ENCODE measurements at regions not wholly inside any gene's neighbourhood (a gene's known extent, or its start where the extent isn't known, plus 50 kb on each side); places are given as distances from the start of the nearest gene placed in this dataset.

DNA sequence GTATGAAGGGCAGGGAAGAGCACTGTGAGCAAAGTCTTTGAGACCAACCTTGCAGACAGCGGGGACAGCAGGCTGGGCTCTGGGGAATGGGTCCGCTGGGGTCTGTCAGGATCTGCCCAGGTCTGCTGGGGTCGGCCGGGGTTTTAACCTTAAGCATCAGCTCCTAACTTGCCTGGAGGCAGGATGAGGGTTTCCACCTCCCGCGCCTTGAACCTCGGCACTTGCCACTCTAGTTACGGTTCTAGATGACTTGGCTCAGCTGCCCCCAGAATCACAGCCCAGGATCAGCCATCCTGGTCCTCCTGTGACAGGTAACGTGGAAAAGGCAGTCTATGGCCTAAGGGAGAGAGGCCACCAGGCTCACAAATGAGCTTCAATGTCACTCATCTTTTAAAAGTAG lies 50.4 kb upstream of the CACUL1 start:
- H3K36me3 ChIP-seq: no peaks in the 10 kb centered on the region
- H3K4me1 ChIP-seq: no peaks in the 10 kb centered on the region
- H3K9me3 ChIP-seq (replicated peaks): no peaks in the 10 kb centered on the region
- H3K4me3 ChIP-seq: no peak overlapping the region
- intact Hi-C loops (cut with micrococcal nuclease): no loop called here
- H3K27me3 ChIP-seq (ENCODE audit: low read depth): peaks cover 7% of the 10 kb centered on the region
- H3K27ac ChIP-seq (replicated peaks): no peak overlapping the region
- no peak for DNase-seq
- TF ChIP-seq, protein P1, sequence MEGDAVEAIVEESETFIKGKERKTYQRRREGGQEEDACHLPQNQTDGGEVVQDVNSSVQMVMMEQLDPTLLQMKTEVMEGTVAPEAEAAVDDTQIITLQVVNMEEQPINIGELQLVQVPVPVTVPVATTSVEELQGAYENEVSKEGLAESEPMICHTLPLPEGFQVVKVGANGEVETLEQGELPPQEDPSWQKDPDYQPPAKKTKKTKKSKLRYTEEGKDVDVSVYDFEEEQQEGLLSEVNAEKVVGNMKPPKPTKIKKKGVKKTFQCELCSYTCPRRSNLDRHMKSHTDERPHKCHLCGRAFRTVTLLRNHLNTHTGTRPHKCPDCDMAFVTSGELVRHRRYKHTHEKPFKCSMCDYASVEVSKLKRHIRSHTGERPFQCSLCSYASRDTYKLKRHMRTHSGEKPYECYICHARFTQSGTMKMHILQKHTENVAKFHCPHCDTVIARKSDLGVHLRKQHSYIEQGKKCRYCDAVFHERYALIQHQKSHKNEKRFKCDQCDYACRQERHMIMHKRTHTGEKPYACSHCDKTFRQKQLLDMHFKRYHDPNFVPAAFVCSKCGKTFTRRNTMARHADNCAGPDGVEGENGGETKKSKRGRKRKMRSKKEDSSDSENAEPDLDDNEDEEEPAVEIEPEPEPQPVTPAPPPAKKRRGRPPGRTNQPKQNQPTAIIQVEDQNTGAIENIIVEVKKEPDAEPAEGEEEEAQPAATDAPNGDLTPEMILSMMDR (IDR thresholded peaks at IDR 0.05; ENCODE audit: borderline replicate concordance): no peak

DNA sequence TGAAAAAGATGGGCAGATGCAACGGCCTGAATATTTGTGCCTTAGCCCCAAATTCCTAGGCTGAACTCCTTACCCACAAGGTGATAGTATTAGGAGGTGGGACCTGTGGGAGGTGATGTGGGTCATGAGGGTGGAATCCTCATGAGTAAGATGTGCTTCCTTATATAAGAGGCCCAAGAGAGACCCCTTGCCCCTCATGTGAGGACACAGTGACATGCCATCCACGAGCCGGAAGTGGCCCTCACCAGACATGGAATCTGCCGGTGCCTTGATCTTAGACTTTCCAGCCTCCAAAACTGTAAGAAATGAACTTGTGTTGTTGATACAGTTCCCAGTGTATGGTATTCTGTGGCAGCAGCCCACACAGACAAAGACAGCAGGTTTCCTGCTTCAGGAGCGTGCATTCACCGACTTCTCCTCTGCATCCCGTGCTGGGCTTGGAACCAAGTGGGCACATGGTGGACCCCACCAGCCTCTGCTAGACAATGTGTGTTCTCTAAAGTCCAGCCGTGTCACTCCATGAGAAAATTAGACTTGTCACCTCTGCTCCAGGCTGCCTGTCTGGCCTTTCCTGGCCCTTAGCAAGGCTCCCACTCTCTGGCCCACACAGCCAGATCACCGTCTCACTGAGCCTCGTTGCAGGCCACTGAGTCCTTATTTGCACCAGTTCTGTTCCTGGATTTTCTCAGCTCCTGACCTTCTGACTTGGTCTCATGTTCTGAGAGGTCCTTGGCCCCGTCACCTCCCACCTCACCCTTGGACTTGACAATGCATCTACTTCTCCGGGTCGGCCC lies 52.9 kb upstream of the CACUL1 start:
- Histone ChIP-seq H3K27me3 (ENCODE audit: low read depth) (peaks cover 10% of the 10 kb centered on the region), H3K36me3 (no peaks in the 10 kb centered on the region), H3K4me3 (no peak overlapping the region), H3K9me3 (replicated peaks) (no peaks in the 10 kb centered on the region), H3K4me1 (no peaks in the 10 kb centered on the region), H3K27ac (replicated peaks) (no peak overlapping the region)
- DNase-seq: no peak
- intact Hi-C loops (cut with micrococcal nuclease): no loop called here
- TF ChIP-seq, protein P1 (IDR thresholded peaks at IDR 0.05; ENCODE audit: borderline replicate concordance): no peak

DNA sequence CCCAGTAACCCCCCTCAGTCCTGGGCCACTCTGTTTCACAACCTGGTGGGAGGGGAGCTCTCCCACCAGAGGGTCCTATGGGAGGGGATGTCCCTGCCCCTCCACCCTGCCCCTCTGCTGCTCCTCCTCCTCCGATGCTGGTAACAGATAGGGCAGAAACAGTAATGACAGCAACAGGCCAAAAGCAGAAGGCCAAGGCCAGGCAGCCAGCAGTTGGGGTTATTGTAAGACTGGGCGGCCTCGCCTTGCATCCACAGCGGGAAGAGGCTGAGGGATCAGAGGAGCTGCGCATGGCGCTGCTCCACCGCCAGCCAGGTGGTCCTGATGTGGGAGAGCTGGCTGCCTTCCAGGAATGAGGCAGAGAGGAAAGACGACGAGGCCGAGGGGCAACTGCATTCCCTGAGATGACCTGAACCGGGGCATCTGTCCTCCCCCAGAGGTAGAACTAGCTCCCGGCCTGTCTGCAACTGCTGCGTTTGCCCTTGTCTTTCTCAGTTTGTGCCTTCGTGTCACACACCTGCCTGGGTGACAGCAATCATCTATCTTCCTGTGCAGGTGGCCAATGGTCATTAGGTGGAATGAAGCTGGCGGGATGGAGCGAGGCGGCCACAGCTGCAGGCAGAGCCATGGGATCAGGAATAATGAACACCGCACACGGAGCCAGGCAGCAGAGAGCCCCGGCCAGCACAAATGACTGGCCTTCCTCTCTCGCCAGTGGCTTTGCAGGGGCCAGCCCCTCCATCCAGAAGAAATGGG lies 54.0 kb upstream of the CACUL1 start:
- DNase-seq: no peak
- TF ChIP-seq, protein P1 (IDR thresholded peaks at IDR 0.05; ENCODE audit: borderline replicate concordance): no peak
- Histone ChIP-seq H3K4me1 (no peaks in the 10 kb centered on the region), H3K27me3 (ENCODE audit: low read depth) (peaks cover 14% of the 10 kb centered on the region), H3K36me3 (no peaks in the 10 kb centered on the region), H3K9me3 (replicated peaks) (no peaks in the 10 kb centered on the region), H3K4me3 (no peak overlapping the region), H3K27ac (replicated peaks) (no peak overlapping the region)
- intact Hi-C loops (cut with micrococcal nuclease): no loop called here

DNA sequence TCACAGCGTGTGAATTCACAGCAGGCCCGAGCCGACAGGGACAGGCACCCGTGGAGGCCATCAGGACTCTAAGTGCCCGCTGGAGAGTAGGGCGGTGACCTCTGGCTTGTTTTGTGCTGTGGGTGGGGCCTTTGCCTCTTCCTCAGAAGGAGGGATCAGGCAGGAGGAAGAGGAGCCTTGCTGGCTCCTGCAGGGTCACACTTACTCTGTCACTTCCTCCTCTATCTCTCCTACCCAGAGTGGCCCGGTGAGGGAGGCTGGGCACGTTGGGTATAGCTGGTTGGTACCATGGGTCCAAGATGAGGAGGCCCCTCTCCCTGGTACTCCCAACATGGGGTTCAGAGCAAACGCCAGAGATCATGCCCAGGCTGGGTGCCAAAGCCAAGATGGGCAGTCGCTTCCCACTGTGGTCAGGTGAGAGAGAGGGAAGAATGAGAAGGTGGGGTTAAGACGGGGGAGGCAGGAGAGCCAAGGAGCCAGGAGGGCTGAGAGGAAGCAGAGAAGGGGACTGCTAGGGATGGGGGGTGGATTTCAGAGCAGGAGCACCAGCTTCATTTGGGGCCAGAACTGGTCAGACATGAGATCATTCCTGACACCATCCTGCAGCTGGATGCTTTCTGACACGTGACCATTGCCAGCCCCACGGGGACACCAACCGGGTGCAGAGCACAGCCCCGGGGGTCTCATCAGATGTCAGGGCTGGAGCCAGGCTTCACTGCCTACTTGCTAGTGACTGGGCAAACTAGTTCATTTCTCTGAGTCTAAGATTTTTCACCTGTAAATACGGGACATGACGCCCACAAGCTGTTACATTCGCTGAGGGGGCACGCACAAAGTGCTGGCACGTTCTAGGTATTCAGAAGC lies 54.8 kb upstream of the CACUL1 start:
- no peak overlapping the region for H3K27ac ChIP-seq (replicated peaks)
- H3K4me1 ChIP-seq: no peaks in the 10 kb centered on the region
- TF ChIP-seq, protein P1 (IDR thresholded peaks at IDR 0.05; ENCODE audit: borderline replicate concordance): no peak
- DNase-seq: no peak
- H3K9me3 ChIP-seq (replicated peaks): no peaks in the 10 kb centered on the region
- no peak overlapping the region for H3K4me3 ChIP-seq
- intact Hi-C loops (cut with micrococcal nuclease): no loop called here
- H3K36me3 ChIP-seq: no peaks in the 10 kb centered on the region
- peaks cover 17% of the 10 kb centered on the region for H3K27me3 ChIP-seq (ENCODE audit: low read depth)

DNA sequence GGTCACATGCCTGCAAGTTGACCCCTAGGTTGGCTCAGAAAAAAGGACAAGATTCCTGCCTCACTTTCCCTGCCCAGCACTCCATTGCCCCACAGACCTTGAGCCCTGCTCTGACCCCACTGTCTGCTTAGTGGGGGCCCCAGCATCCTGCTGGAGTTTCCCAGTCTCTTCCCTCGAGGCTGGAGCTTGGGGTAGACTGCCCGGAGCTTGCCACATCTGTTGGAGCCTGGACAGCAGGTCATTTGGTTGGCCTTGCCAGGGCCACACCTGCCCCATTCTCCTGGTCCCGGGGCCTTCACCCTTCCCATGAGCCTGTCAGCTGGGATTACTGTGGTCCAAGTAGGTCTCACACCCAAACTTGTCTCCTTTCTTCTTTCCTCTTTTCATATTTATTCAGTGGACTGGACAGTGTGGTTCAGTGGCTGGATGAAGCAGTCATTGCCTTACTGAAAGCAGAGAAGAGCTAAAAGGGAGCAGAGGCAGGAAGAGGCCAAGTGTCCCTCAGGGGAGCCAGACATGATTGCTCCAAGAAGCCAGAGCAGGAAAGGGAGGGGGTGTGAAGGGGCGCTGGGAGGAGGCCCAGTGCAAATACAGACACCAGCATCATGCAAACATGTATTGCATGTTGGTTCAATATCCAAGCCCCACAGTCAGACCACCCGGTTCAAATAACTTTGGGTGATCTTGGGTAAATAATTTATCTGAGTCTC lies 56.2 kb upstream of the CACUL1 start:
- no peaks in the 10 kb centered on the region for H3K4me1 ChIP-seq
- H3K4me3 ChIP-seq: no peak overlapping the region
- H3K27ac ChIP-seq (replicated peaks): no peak overlapping the region
- H3K9me3 ChIP-seq (replicated peaks): no peaks in the 10 kb centered on the region
- TF ChIP-seq, protein P1 (IDR thresholded peaks at IDR 0.05; ENCODE audit: borderline replicate concordance): no peak
- intact Hi-C loops (cut with micrococcal nuclease): no loop called here
- H3K36me3 ChIP-seq: no peaks in the 10 kb centered on the region
- peaks cover 19% of the 10 kb centered on the region for H3K27me3 ChIP-seq (ENCODE audit: low read depth)
- no peak for DNase-seq

Measured in left ventricle myocardium inferior (tissue), 1 donor.